HepG2 (cell line): ENCODE measurements at regions not wholly inside any gene's neighbourhood (a gene's known extent, or its start where the extent isn't known, plus 50 kb on each side); places are given as distances from the start of the nearest gene placed in this dataset.

Source experiments
- ATAC-seq: fragments of 200-7000 bp; cut with Tn5 transposase; 3 replicates; pipeline ENCODE4 v1.9.1; 2020; ENCODE audit warnings: mild to moderate bottlenecking, moderate library complexity
- BruUV-seq: library from RNA; stranded (reverse); fragments of 400-500 nt; replicated peaks from 2 replicates; lab custom pipeline; 2021; lab: Mats Ljungman, UMichigan
- CTCF ChIA-PET: fragments of 300-600 bp; formaldehyde crosslinking; extraction: SDS; loops from one replicate; lab custom pipeline; 2021; ENCODE audit warnings: low total read pairs, inconsistent platforms, low intra/inter-chr PET ratio; lab: Yijun Ruan, JAX
- POLR2A ChIA-PET: fragments of 350-600 bp; sonication (Branson Sonifier 250); formaldehyde crosslinking; loops from one replicate; lab custom pipeline; 2020; ENCODE audit warnings: antibody characterized with exemption, inconsistent platforms; lab: Yijun Ruan, JAX
- DNase-seq: peaks from one replicate; pipeline ENCODE4 v3.0.0-alpha.2; 2015; ENCODE audit warnings: low spot score
- FAIRE-seq: peaks from 3 replicates; lab custom pipeline; 2011; peaks lifted over from hg19 to GRCh38; lab: Jason Lieb, UNC
- H2AFZ ChIP-seq: one replicate; pipeline ENCODE4 v1.6.1; 2011; ENCODE audit warnings: low read length, inconsistent platforms
- H3K27ac ChIP-seq: fragments of 300-600 bp; 3 replicates; pipeline ENCODE4 v1.8.0; 2011; ENCODE audit warnings: mixed run types, mild to moderate bottlenecking, mixed read lengths, low read length, inconsistent platforms; ENCODE audit not compliant: insufficient read depth; ENCODE audit errors: extremely low read length
- H3K27me3 ChIP-seq, 2 experiments: fragments of 200-600 bp in 1 of 2; 2 replicates in 1 of 2; 3 replicates in 1 of 2; pipeline versions ENCODE4 v1.6.0 to v1.8.0; 2011; ENCODE audit warnings: low read length in 2 of 2, mild to moderate bottlenecking in 2 of 2, moderate library complexity in 2 of 2, inconsistent platforms in 1 of 2; ENCODE audit not compliant: insufficient read depth in 2 of 2, control insufficient read depth in 1 of 2
- H3K36me3 ChIP-seq, 2 experiments: fragments of 200-600 bp in 1 of 2; replicated peaks in 1 of 2; 2 replicates in 1 of 2; 3 replicates in 1 of 2; pipeline versions ENCODE4 v1.5.1 to v1.8.0; 2011; ENCODE audit warnings: low read length in 2 of 2, inconsistent platforms in 1 of 2; ENCODE audit not compliant: insufficient read depth in 2 of 2, control insufficient read depth in 1 of 2
- H3K4me1 ChIP-seq: 2 replicates; pipeline ENCODE4 v1.5.1; 2012; ENCODE audit warnings: low read length, inconsistent platforms; ENCODE audit not compliant: insufficient read depth
- H3K4me2 ChIP-seq: 2 replicates; pipeline ENCODE4 v1.6.0; 2011; ENCODE audit warnings: low read depth, low read length, inconsistent platforms
- H3K4me3 ChIP-seq, 3 experiments: fragments of 200-600 bp in 1 of 3; sonication (generic), shearing (Covaris generic) in 1 of 3; replicated peaks in 1 of 3; 2 replicates each; pipeline ENCODE4 v1.5.1; 2011 to 2016; ENCODE audit warnings: low read length in 3 of 3, inconsistent platforms in 2 of 3, low read depth in 2 of 3, mild to moderate bottlenecking in 2 of 3, control low read depth in 1 of 3, mixed read lengths in 1 of 3; ENCODE audit not compliant: insufficient read depth in 1 of 3
- H3K79me2 ChIP-seq: one replicate; pipeline ENCODE4 v1.6.1; 2011; ENCODE audit warnings: low read length, inconsistent platforms; ENCODE audit not compliant: insufficient read depth
- H3K9ac ChIP-seq: 2 replicates; pipeline ENCODE4 v1.6.0; 2011; ENCODE audit warnings: mild to moderate bottlenecking, low read depth, low read length, inconsistent platforms; ENCODE audit not compliant: insufficient read depth
- H3K9me3 ChIP-seq: 2 replicates; pipeline ENCODE4 v1.5.1; 2012; ENCODE audit warnings: mild to moderate bottlenecking, low read length
- H4K20me1 ChIP-seq: 2 replicates; pipeline ENCODE4 v1.6.0; 2011; ENCODE audit warnings: inconsistent platforms, mild to moderate bottlenecking, low read length, moderate library complexity; ENCODE audit not compliant: insufficient read depth
- BRD4 ChIP-seq: sonication (generic); formaldehyde crosslinking; IDR thresholded peaks from 2 replicates; pipeline ENCODE4 v1.4.0; 2020; ENCODE audit warnings: missing genetic modification reagents
- DR1 ChIP-seq: sonication (generic); formaldehyde crosslinking; IDR thresholded peaks from 2 replicates; pipeline ENCODE4 v1.8.0; 2021; ENCODE audit warnings: mild to moderate bottlenecking, missing genetic modification reagents, inconsistent platforms
- FOXK1 ChIP-seq: sonication (generic); formaldehyde crosslinking; IDR thresholded peaks from 2 replicates; pipeline ENCODE4 v1.4.0; 2020; ENCODE audit warnings: low read depth, missing genetic modification reagents, borderline replicate concordance
- HMGXB3 ChIP-seq: sonication (generic); formaldehyde crosslinking; IDR thresholded peaks from 2 replicates; pipeline ENCODE4 v1.4.0; 2020; ENCODE audit warnings: missing genetic modification reagents, borderline replicate concordance
- HNRNPLL ChIP-seq: fragments of 200-400 bp; formaldehyde crosslinking; IDR thresholded peaks from 2 replicates; pipeline ENCODE4 v1.6.1; 2017; ENCODE audit warnings: mild to moderate bottlenecking, low read depth, low read length; ENCODE audit not compliant: poor library complexity, severe bottlenecking
- SIN3B ChIP-seq: fragments of 150-350 bp; IDR thresholded peaks from 2 replicates; pipeline ENCODE4 v1.6.1; 2014; ENCODE audit warnings: low read length
- ZNF160 ChIP-seq: sonication (generic); formaldehyde crosslinking; IDR thresholded peaks from 2 replicates; pipeline ENCODE4 v1.8.0; 2022; ENCODE audit warnings: mild to moderate bottlenecking, inconsistent platforms, missing genetic modification reagents
- ZNF558 ChIP-seq: sonication (generic); formaldehyde crosslinking; IDR thresholded peaks from 2 replicates; pipeline ENCODE4 v1.9.0; 2022; ENCODE audit warnings: mild to moderate bottlenecking, missing genetic modification reagents, borderline replicate concordance
- WGBS: methylation state at CpG from one replicate; pipeline ENCODE4 v1.1.6; 2017; ENCODE audit warnings: low lambda C conversion rate; 5-methylcytosine and 5-hydroxymethylcytosine counted together
- in situ Hi-C: cut with HindIII; loops from 2 replicates; pipeline ENCODE4 v1.10.0; 2017; ENCODE audit warnings: low pct_unique_long_range_greater_than_20kb; ENCODE audit not compliant: extremely low pct_ligation_motif_present
- intact Hi-C: fragments of 100-400 bp; cut with micrococcal nuclease; formaldehyde crosslinking; loops from one replicate; pipeline ENCODE4 v1.10.0; 2022; ENCODE audit not compliant: unreplicated experiment

- intact Hi-C loops = no loop called here
- ATAC-seq = no peak
These were observed 298.7 kb upstream of the EMCN start for GRCh38 chr4:100816436-100817045.

More at GRCh38 chr4:100816436-100817045, 298.7 kb upstream of the EMCN start:
- H3K36me3 ChIP-seq = no peaks in the 10 kb centered on the region
- TF ChIP-seq SIN3B (no peak), DR1 (CRISPR knock-in tag) (no peak), ZNF558 (CRISPR knock-in tag) (no peak), HNRNPLL (no peak), FOXK1 (no peak), ZNF160 (CRISPR knock-in tag) (no peak), HMGXB3 (CRISPR knock-in tag) (no peak), BRD4 (CRISPR knock-in tag) (no peak)
- FAIRE-seq (no peak), DNase-seq (no peak)
- no peaks in the 10 kb centered on the region for H3K4me1 ChIP-seq
- no peak overlapping the region for H3K4me2 ChIP-seq
- no peak overlapping the region for H3K4me3 ChIP-seq
- H3K27ac ChIP-seq = no peak overlapping the region
- in situ Hi-C loops = no loop called here
- CTCF ChIA-PET = no interaction called here
- POLR2A ChIA-PET = no interaction called here
- BruUV-seq = no TSS peak
- no peaks in the 10 kb centered on the region for H4K20me1 ChIP-seq
- no peaks in the 10 kb centered on the region for H3K9me3 ChIP-seq
- no peak overlapping the region for H3K9ac ChIP-seq
- WGBS = 0% methylated on average over 2 of the region's 2 CpGs
- H3K79me2 ChIP-seq = no peaks in the 10 kb centered on the region
- H2AFZ ChIP-seq = no peak overlapping the region
- H3K27me3 ChIP-seq = no peaks in the 10 kb centered on the region
